ENCODE measurements at regions not wholly inside any gene's neighbourhood (a gene's known extent, or its start where the extent isn't known, plus 50 kb on each side); places are given as distances from the start of the nearest gene placed in this dataset.
"Not testable (repeated sequence)": the region's sequence is repeated elsewhere in the genome, so short reads cannot be mapped to it uniquely, and the experiment has no call there.

GRCh38 chr16:79834003-79834402, 233.5 kb upstream of the MAF start:
- not testable (repeated sequence) for H3K27me3 ChIP-seq (ENCODE audit: low read depth, low read length); H3K9me3 ChIP-seq (ENCODE audit: control insufficient read depth in 1 of 2, low read length in 2 of 2); H3K36me3 ChIP-seq (ENCODE audit: control insufficient read depth in 1 of 2, insufficient read depth in 2 of 2, low read length in 2 of 2); H3K4me3 ChIP-seq (ENCODE audit: low read depth in 1 of 2, low read length in 2 of 2); H3K27ac ChIP-seq (ENCODE audit: low read length); H3K4me1 ChIP-seq (ENCODE audit: control insufficient read depth in 1 of 2, insufficient read depth in 2 of 2, low read length in 2 of 2)

- Histone ChIP-seq H3K9me3 (ENCODE audit: control insufficient read depth in 1 of 2, low read length in 2 of 2) (no peaks in the 10 kb centered on the region), H3K4me3 (ENCODE audit: low read depth in 1 of 2, low read length in 2 of 2) (no peak overlapping the region), H3K27ac (ENCODE audit: low read length) (no peak overlapping the region), H3K4me1 (ENCODE audit: control insufficient read depth in 1 of 2, insufficient read depth in 2 of 2, low read length in 2 of 2) (no peaks in the 10 kb centered on the region), H3K27me3 (ENCODE audit: low read depth, low read length) (no peaks in the 10 kb centered on the region), H3K36me3 (ENCODE audit: control insufficient read depth in 1 of 2, insufficient read depth in 2 of 2, low read length in 2 of 2) (no peaks in the 10 kb centered on the region)
Observed at GRCh38 chr16:79833559-79833958, 233.0 kb upstream of the MAF start.

GRCh38 chr16:79826732-79827475, 226.4 kb upstream of the MAF start:
- H3K27ac ChIP-seq (ENCODE audit: low read length) = no peak overlapping the region
- H3K4me3 ChIP-seq (ENCODE audit: low read depth in 1 of 2, low read length in 2 of 2) = no peak overlapping the region
- no peaks in the 10 kb centered on the region for H3K36me3 ChIP-seq (ENCODE audit: control insufficient read depth in 1 of 2, insufficient read depth in 2 of 2, low read length in 2 of 2)
- H3K27me3 ChIP-seq (ENCODE audit: low read depth, low read length) = no peaks in the 10 kb centered on the region
- peaks cover 0 to 3% of the 10 kb centered on the region in 2 donors for H3K4me1 ChIP-seq (ENCODE audit: control insufficient read depth in 1 of 2, insufficient read depth in 2 of 2, low read length in 2 of 2)
- H3K9me3 ChIP-seq (ENCODE audit: control insufficient read depth in 1 of 2, low read length in 2 of 2) = no peaks in the 10 kb centered on the region

GRCh38 chr16:79825002-79825401, 224.5 kb upstream of the MAF start:
- Histone ChIP-seq H3K27me3 (ENCODE audit: low read depth, low read length) (no peaks in the 10 kb centered on the region), H3K4me1 (ENCODE audit: control insufficient read depth in 1 of 2, insufficient read depth in 2 of 2, low read length in 2 of 2) (peaks cover 0 to 3% of the 10 kb centered on the region in 2 donors), H3K9me3 (ENCODE audit: control insufficient read depth in 1 of 2, low read length in 2 of 2) (no peaks in the 10 kb centered on the region), H3K27ac (ENCODE audit: low read length) (no peak overlapping the region), H3K4me3 (ENCODE audit: low read depth in 1 of 2, low read length in 2 of 2) (no peak overlapping the region), H3K36me3 (ENCODE audit: control insufficient read depth in 1 of 2, insufficient read depth in 2 of 2, low read length in 2 of 2) (no peaks in the 10 kb centered on the region)

GRCh38 chr16:79823639-79824038, 223.1 kb upstream of the MAF start:
- Histone ChIP-seq H3K27me3 (ENCODE audit: low read depth, low read length) (no peaks in the 10 kb centered on the region), H3K27ac (ENCODE audit: low read length) (no peak overlapping the region), H3K4me1 (ENCODE audit: control insufficient read depth in 1 of 2, insufficient read depth in 2 of 2, low read length in 2 of 2) (peaks cover 0 to 3% of the 10 kb centered on the region in 2 donors), H3K36me3 (ENCODE audit: control insufficient read depth in 1 of 2, insufficient read depth in 2 of 2, low read length in 2 of 2) (no peaks in the 10 kb centered on the region), H3K4me3 (ENCODE audit: low read depth in 1 of 2, low read length in 2 of 2) (no peak overlapping the region), H3K9me3 (ENCODE audit: control insufficient read depth in 1 of 2, low read length in 2 of 2) (no peaks in the 10 kb centered on the region)

GRCh38 chr16:79821911-79822310, 221.4 kb upstream of the MAF start:
- Histone ChIP-seq H3K36me3 (ENCODE audit: control insufficient read depth in 1 of 2, insufficient read depth in 2 of 2, low read length in 2 of 2) (no peaks in the 10 kb centered on the region), H3K4me1 (ENCODE audit: control insufficient read depth in 1 of 2, insufficient read depth in 2 of 2, low read length in 2 of 2) (peaks cover 0 to 3% of the 10 kb centered on the region in 2 donors), H3K9me3 (ENCODE audit: control insufficient read depth in 1 of 2, low read length in 2 of 2) (no peaks in the 10 kb centered on the region), H3K27ac (ENCODE audit: low read length) (no peak overlapping the region), H3K4me3 (ENCODE audit: low read depth in 1 of 2, low read length in 2 of 2) (no peak overlapping the region), H3K27me3 (ENCODE audit: low read depth, low read length) (no peaks in the 10 kb centered on the region)

GRCh38 chr16:79816081-79816497, 215.6 kb upstream of the MAF start:
- Histone ChIP-seq H3K4me3 (ENCODE audit: low read depth in 1 of 2, low read length in 2 of 2) (no peak overlapping the region), H3K27ac (ENCODE audit: low read length) (no peak overlapping the region), H3K27me3 (ENCODE audit: low read depth, low read length) (no peaks in the 10 kb centered on the region), H3K9me3 (ENCODE audit: control insufficient read depth in 1 of 2, low read length in 2 of 2) (no peaks in the 10 kb centered on the region), H3K36me3 (ENCODE audit: control insufficient read depth in 1 of 2, insufficient read depth in 2 of 2, low read length in 2 of 2) (no peaks in the 10 kb centered on the region), H3K4me1 (ENCODE audit: control insufficient read depth in 1 of 2, insufficient read depth in 2 of 2, low read length in 2 of 2) (no peaks in the 10 kb centered on the region)

GRCh38 chr16:79815049-79815448, 214.5 kb upstream of the MAF start:
- no peaks in the 10 kb centered on the region for H3K9me3 ChIP-seq (ENCODE audit: control insufficient read depth in 1 of 2, low read length in 2 of 2)
- H3K27ac ChIP-seq (ENCODE audit: low read length) = no peak overlapping the region
- H3K36me3 ChIP-seq (ENCODE audit: control insufficient read depth in 1 of 2, insufficient read depth in 2 of 2, low read length in 2 of 2) = no peaks in the 10 kb centered on the region
- H3K4me3 ChIP-seq (ENCODE audit: low read depth in 1 of 2, low read length in 2 of 2) = no peak overlapping the region
- H3K4me1 ChIP-seq (ENCODE audit: control insufficient read depth in 1 of 2, insufficient read depth in 2 of 2, low read length in 2 of 2) = no peaks in the 10 kb centered on the region
- H3K27me3 ChIP-seq (ENCODE audit: low read depth, low read length) = no peaks in the 10 kb centered on the region

GRCh38 chr16:79814124-79814523, 213.6 kb upstream of the MAF start:
- Histone ChIP-seq H3K4me3 (ENCODE audit: low read depth in 1 of 2, low read length in 2 of 2) (no peak overlapping the region), H3K36me3 (ENCODE audit: control insufficient read depth in 1 of 2, insufficient read depth in 2 of 2, low read length in 2 of 2) (no peaks in the 10 kb centered on the region), H3K27me3 (ENCODE audit: low read depth, low read length) (no peaks in the 10 kb centered on the region), H3K4me1 (ENCODE audit: control insufficient read depth in 1 of 2, insufficient read depth in 2 of 2, low read length in 2 of 2) (no peaks in the 10 kb centered on the region), H3K27ac (ENCODE audit: low read length) (no peak overlapping the region), H3K9me3 (ENCODE audit: control insufficient read depth in 1 of 2, low read length in 2 of 2) (no peaks in the 10 kb centered on the region)

GRCh38 chr16:79811541-79811940, 211.0 kb upstream of the MAF start:
- Histone ChIP-seq H3K9me3 (ENCODE audit: control insufficient read depth in 1 of 2, low read length in 2 of 2) (no peaks in the 10 kb centered on the region), H3K36me3 (ENCODE audit: control insufficient read depth in 1 of 2, insufficient read depth in 2 of 2, low read length in 2 of 2) (no peaks in the 10 kb centered on the region), H3K27me3 (ENCODE audit: low read depth, low read length) (no peaks in the 10 kb centered on the region), H3K4me1 (ENCODE audit: control insufficient read depth in 1 of 2, insufficient read depth in 2 of 2, low read length in 2 of 2) (no peaks in the 10 kb centered on the region), H3K4me3 (ENCODE audit: low read depth in 1 of 2, low read length in 2 of 2) (no peak overlapping the region), H3K27ac (ENCODE audit: low read length) (no peak overlapping the region)

- Histone ChIP-seq H3K4me1 (ENCODE audit: control insufficient read depth in 1 of 2, insufficient read depth in 2 of 2, low read length in 2 of 2) (no peaks in the 10 kb centered on the region), H3K27ac (ENCODE audit: low read length) (no peak overlapping the region), H3K9me3 (ENCODE audit: control insufficient read depth in 1 of 2, low read length in 2 of 2) (no peaks in the 10 kb centered on the region), H3K36me3 (ENCODE audit: control insufficient read depth in 1 of 2, insufficient read depth in 2 of 2, low read length in 2 of 2) (no peaks in the 10 kb centered on the region), H3K27me3 (ENCODE audit: low read depth, low read length) (no peaks in the 10 kb centered on the region), H3K4me3 (ENCODE audit: low read depth in 1 of 2, low read length in 2 of 2) (no peak overlapping the region)
Observed at GRCh38 chr16:79810449-79811189, 210.1 kb upstream of the MAF start.

Measured in muscle layer of duodenum (tissue), 2 donors.